ENCODE measurements at regions not wholly inside any gene's neighbourhood (a gene's known extent, or its start where the extent isn't known, plus 50 kb on each side); places are given as distances from the start of the nearest gene placed in this dataset.

- Histone ChIP-seq H3K9ac (ENCODE audit: low read length) (no peak overlapping the region), H4K20me1 (ENCODE audit: insufficient read depth) (no peaks in the 10 kb centered on the region), H3K27ac (ENCODE audit: low read length) (no peak overlapping the region), H3K27me3 (ENCODE audit: insufficient read depth, low read depth, low read length) (no peaks in the 10 kb centered on the region), H3K4me2 (ENCODE audit: low read length) (no peak overlapping the region), H3K9me2 (ENCODE audit: insufficient read depth, low read length) (no peaks in the 10 kb centered on the region), H3F3A (ENCODE audit: insufficient read depth, low read length, poor library complexity, severe bottlenecking) (no peaks in the 10 kb centered on the region), H2AFZ (ENCODE audit: low read depth, low read length) (no peak overlapping the region), H3K4me3 (ENCODE audit: low read length) (no peak overlapping the region), H3K36me3 (ENCODE audit: insufficient read depth, low read length) (no peaks in the 10 kb centered on the region), H3K9me3 (ENCODE audit: low read length) (no peaks in the 10 kb centered on the region), H3K79me2 (replicated peaks; ENCODE audit: insufficient read depth, low read length) (no peaks in the 10 kb centered on the region)
- TF ChIP-seq SMC3 (conservative IDR thresholded peaks at IDR 0.05; ENCODE audit: poor library complexity) (no peak), CTCF (IDR thresholded peaks at IDR 0.05; ENCODE audit: poor library complexity, severe bottlenecking) (no peak), MXI1 (conservative IDR thresholded peaks at IDR 0.05; ENCODE audit: poor library complexity, severe bottlenecking) (no peak), POLR2AphosphoS5 (IDR thresholded peaks at IDR 0.05) (no peak), EP300 (conservative IDR thresholded peaks at IDR 0.05; ENCODE audit: poor library complexity, severe bottlenecking) (no peak), RAD21 (conservative IDR thresholded peaks at IDR 0.05) (no peak), TAF1 (IDR thresholded peaks at IDR 0.05; ENCODE audit: low read depth) (no peak), REST (IDR thresholded peaks at IDR 0.05; ENCODE audit: borderline replicate concordance) (no peak), EZH2 (IDR thresholded peaks at IDR 0.05; ENCODE audit: borderline replicate concordance, insufficient read depth, low read length, poor library complexity, severe bottlenecking) (no peak)
Measured at GRCh38 chr18:22300665-22301636, 116.8 kb downstream of the CTAGE1 start.

- Histone ChIP-seq H3K9me2 (ENCODE audit: insufficient read depth, low read length) (no peaks in the 10 kb centered on the region), H3K79me2 (replicated peaks; ENCODE audit: insufficient read depth, low read length) (no peaks in the 10 kb centered on the region), H3F3A (ENCODE audit: insufficient read depth, low read length, poor library complexity, severe bottlenecking) (no peaks in the 10 kb centered on the region), H3K36me3 (ENCODE audit: insufficient read depth, low read length) (no peaks in the 10 kb centered on the region), H3K9ac (ENCODE audit: low read length) (no peak overlapping the region), H3K27ac (ENCODE audit: low read length) (no peak overlapping the region), H4K20me1 (ENCODE audit: insufficient read depth) (no peaks in the 10 kb centered on the region), H3K9me3 (ENCODE audit: low read length) (no peaks in the 10 kb centered on the region), H3K27me3 (ENCODE audit: insufficient read depth, low read depth, low read length) (no peaks in the 10 kb centered on the region), H3K4me3 (ENCODE audit: low read length) (no peak overlapping the region), H2AFZ (ENCODE audit: low read depth, low read length) (no peak overlapping the region), H3K4me2 (ENCODE audit: low read length) (no peak overlapping the region)
- TF ChIP-seq SMC3 (conservative IDR thresholded peaks at IDR 0.05; ENCODE audit: poor library complexity) (no peak), TAF1 (IDR thresholded peaks at IDR 0.05; ENCODE audit: low read depth) (no peak), REST (IDR thresholded peaks at IDR 0.05; ENCODE audit: borderline replicate concordance) (no peak), MXI1 (conservative IDR thresholded peaks at IDR 0.05; ENCODE audit: poor library complexity, severe bottlenecking) (no peak), EZH2 (IDR thresholded peaks at IDR 0.05; ENCODE audit: borderline replicate concordance, insufficient read depth, low read length, poor library complexity, severe bottlenecking) (no peak), CTCF (IDR thresholded peaks at IDR 0.05; ENCODE audit: poor library complexity, severe bottlenecking) (no peak), POLR2AphosphoS5 (IDR thresholded peaks at IDR 0.05) (no peak), EP300 (conservative IDR thresholded peaks at IDR 0.05; ENCODE audit: poor library complexity, severe bottlenecking) (no peak), RAD21 (conservative IDR thresholded peaks at IDR 0.05) (no peak)
Measured at GRCh38 chr18:22297008-22297407, 120.7 kb downstream of the CTAGE1 start.

Measured in neural cell (in vitro differentiated cells).